ENCODE measurements at regions not wholly inside any gene's neighbourhood (a gene's known extent, or its start where the extent isn't known, plus 50 kb on each side); places are given as distances from the start of the nearest gene placed in this dataset.

DNA sequence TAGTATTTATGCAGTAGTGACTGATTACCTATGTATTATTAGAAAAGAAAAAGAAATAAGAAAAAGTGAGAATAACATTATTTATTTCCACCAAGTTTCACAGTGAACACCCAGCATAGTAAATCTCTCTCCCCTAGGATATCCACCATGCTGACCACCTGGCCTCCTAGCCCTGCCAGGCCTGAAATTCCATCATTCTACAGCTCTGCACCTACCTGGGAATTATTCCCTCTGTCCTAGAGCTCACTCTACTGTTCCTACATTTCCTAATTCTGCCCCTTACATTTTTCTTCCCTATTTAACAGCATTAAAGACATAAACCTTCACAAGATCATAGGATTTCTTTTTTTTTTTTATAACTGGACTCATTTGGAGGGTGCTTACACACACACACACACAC, 525.3 kb upstream of the PPP2R3A start:
- H2AFZ ChIP-seq (ENCODE audit: low read length) = no peak overlapping the region
- no peaks in the 10 kb centered on the region for H3K9me3 ChIP-seq (ENCODE audit: control insufficient read depth, insufficient read depth, low read depth, low read length)
- no peaks in the 10 kb centered on the region for H3K79me2 ChIP-seq (ENCODE audit: control insufficient read depth, insufficient read depth, low read length)
- H3K4me3 ChIP-seq (replicated peaks in 1 of 4; ENCODE audit: control extremely low read depth in 1 of 4, insufficient read depth in 1 of 4, low read depth in 3 of 4, low read length in 4 of 4) = no peak overlapping the region
- H3K4me2 ChIP-seq (ENCODE audit: extremely low read depth, insufficient read depth, low read length) = no peak overlapping the region
- no peak overlapping the region for H3K27ac ChIP-seq (ENCODE audit: insufficient read depth, low read length)
- H3K4me1 ChIP-seq (ENCODE audit: control insufficient read depth, extremely low read depth, insufficient read depth, low read length) = no peaks in the 10 kb centered on the region
- H4K20me1 ChIP-seq (ENCODE audit: control insufficient read depth, extremely low read depth, insufficient read depth, low read length) = no peaks in the 10 kb centered on the region
- DNase-seq (ENCODE audit: low read depth in 2 of 2) = no peak
- H3K9ac ChIP-seq (ENCODE audit: insufficient read depth, low read length) = no peak overlapping the region
- no peaks in the 10 kb centered on the region for H3K36me3 ChIP-seq (ENCODE audit: control insufficient read depth, insufficient read depth, low read length)
- no peaks in the 10 kb centered on the region for H3K27me3 ChIP-seq (ENCODE audit: control insufficient read depth, insufficient read depth, low read length)
- TF ChIP-seq, protein P1, sequence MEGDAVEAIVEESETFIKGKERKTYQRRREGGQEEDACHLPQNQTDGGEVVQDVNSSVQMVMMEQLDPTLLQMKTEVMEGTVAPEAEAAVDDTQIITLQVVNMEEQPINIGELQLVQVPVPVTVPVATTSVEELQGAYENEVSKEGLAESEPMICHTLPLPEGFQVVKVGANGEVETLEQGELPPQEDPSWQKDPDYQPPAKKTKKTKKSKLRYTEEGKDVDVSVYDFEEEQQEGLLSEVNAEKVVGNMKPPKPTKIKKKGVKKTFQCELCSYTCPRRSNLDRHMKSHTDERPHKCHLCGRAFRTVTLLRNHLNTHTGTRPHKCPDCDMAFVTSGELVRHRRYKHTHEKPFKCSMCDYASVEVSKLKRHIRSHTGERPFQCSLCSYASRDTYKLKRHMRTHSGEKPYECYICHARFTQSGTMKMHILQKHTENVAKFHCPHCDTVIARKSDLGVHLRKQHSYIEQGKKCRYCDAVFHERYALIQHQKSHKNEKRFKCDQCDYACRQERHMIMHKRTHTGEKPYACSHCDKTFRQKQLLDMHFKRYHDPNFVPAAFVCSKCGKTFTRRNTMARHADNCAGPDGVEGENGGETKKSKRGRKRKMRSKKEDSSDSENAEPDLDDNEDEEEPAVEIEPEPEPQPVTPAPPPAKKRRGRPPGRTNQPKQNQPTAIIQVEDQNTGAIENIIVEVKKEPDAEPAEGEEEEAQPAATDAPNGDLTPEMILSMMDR (conservative IDR thresholded peaks at IDR 0.05 in 1 of 2, IDR thresholded peaks at IDR 0.05 in 1 of 2; ENCODE audit: low read depth in 1 of 2, low read length in 2 of 2) = no peak
- no peak for TF ChIP-seq EZH2 (IDR thresholded peaks at IDR 0.05; ENCODE audit: low read length, missing control alignments)

DNA sequence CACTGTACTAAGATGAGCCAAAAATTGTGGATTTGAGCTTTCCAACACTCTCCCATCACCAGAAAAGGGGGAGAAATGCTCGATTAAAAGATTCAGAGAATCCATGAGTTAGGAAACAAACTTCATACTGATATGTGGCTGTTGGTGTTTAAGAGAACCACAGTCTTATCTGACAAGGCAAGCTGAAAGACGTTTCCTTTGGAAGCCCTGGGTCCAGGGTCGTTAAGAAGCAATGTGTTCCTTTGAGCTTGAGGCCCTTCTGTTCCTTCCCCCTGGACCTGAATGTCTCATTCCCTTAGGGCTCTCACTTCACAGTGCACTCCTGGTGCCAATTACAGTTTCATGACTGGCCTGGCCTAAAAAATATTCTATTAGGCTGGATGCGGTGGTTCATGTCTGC, 524.8 kb upstream of the PPP2R3A start:
- no peak overlapping the region for H3K27ac ChIP-seq (ENCODE audit: insufficient read depth, low read length)
- no peak overlapping the region for H3K4me2 ChIP-seq (ENCODE audit: extremely low read depth, insufficient read depth, low read length)
- no peak overlapping the region for H3K9ac ChIP-seq (ENCODE audit: insufficient read depth, low read length)
- no peak overlapping the region for H2AFZ ChIP-seq (ENCODE audit: low read length)
- no peaks in the 10 kb centered on the region for H3K79me2 ChIP-seq (ENCODE audit: control insufficient read depth, insufficient read depth, low read length)
- no peaks in the 10 kb centered on the region for H4K20me1 ChIP-seq (ENCODE audit: control insufficient read depth, extremely low read depth, insufficient read depth, low read length)
- DNase-seq (ENCODE audit: low read depth in 2 of 2) = no peak
- H3K4me3 ChIP-seq (replicated peaks in 1 of 4; ENCODE audit: control extremely low read depth in 1 of 4, insufficient read depth in 1 of 4, low read depth in 3 of 4, low read length in 4 of 4) = no peak overlapping the region
- H3K4me1 ChIP-seq (ENCODE audit: control insufficient read depth, extremely low read depth, insufficient read depth, low read length) = no peaks in the 10 kb centered on the region
- no peaks in the 10 kb centered on the region for H3K27me3 ChIP-seq (ENCODE audit: control insufficient read depth, insufficient read depth, low read length)
- no peaks in the 10 kb centered on the region for H3K36me3 ChIP-seq (ENCODE audit: control insufficient read depth, insufficient read depth, low read length)
- H3K9me3 ChIP-seq (ENCODE audit: control insufficient read depth, insufficient read depth, low read depth, low read length) = no peaks in the 10 kb centered on the region
- TF ChIP-seq, protein P1 (conservative IDR thresholded peaks at IDR 0.05 in 1 of 2, IDR thresholded peaks at IDR 0.05 in 1 of 2; ENCODE audit: low read depth in 1 of 2, low read length in 2 of 2) = no peak
- TF ChIP-seq EZH2 (IDR thresholded peaks at IDR 0.05; ENCODE audit: low read length, missing control alignments) = no peak

DNA sequence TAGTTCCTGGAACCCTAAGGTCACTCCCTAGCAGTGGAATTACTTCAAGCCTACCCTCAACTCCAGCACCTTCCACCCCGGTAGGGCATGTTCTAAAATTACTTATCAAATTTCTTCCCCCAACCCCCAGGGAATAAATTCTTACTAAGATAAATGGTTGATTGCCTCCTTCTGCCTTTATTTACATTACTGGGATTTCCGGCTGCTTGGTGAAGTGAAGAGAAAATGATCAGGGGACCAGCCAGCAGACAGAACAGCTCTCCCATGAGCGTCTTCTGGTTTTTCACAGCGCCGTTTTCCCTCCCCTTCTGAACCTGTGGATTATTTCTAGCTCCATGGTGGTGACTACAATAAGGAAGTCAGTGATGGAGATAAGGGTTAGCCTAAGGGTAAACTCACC, 521.5 kb upstream of the PPP2R3A start:
- H3K9ac ChIP-seq (ENCODE audit: insufficient read depth, low read length) = no peak overlapping the region
- H3K27ac ChIP-seq (ENCODE audit: insufficient read depth, low read length) = no peak overlapping the region
- no peaks in the 10 kb centered on the region for H3K9me3 ChIP-seq (ENCODE audit: control insufficient read depth, insufficient read depth, low read depth, low read length)
- no peak overlapping the region for H3K4me3 ChIP-seq (replicated peaks in 1 of 4; ENCODE audit: control extremely low read depth in 1 of 4, insufficient read depth in 1 of 4, low read depth in 3 of 4, low read length in 4 of 4)
- H3K4me1 ChIP-seq (ENCODE audit: control insufficient read depth, extremely low read depth, insufficient read depth, low read length) = no peaks in the 10 kb centered on the region
- no peaks in the 10 kb centered on the region for H3K79me2 ChIP-seq (ENCODE audit: control insufficient read depth, insufficient read depth, low read length)
- no peaks in the 10 kb centered on the region for H3K36me3 ChIP-seq (ENCODE audit: control insufficient read depth, insufficient read depth, low read length)
- TF ChIP-seq, protein P1 (conservative IDR thresholded peaks at IDR 0.05 in 1 of 2, IDR thresholded peaks at IDR 0.05 in 1 of 2; ENCODE audit: low read depth in 1 of 2, low read length in 2 of 2) = no peak
- TF ChIP-seq EZH2 (IDR thresholded peaks at IDR 0.05; ENCODE audit: low read length, missing control alignments) = no peak
- no peak overlapping the region for H3K4me2 ChIP-seq (ENCODE audit: extremely low read depth, insufficient read depth, low read length)
- no peak overlapping the region for H2AFZ ChIP-seq (ENCODE audit: low read length)
- no peaks in the 10 kb centered on the region for H3K27me3 ChIP-seq (ENCODE audit: control insufficient read depth, insufficient read depth, low read length)
- no peaks in the 10 kb centered on the region for H4K20me1 ChIP-seq (ENCODE audit: control insufficient read depth, extremely low read depth, insufficient read depth, low read length)
- no peak for DNase-seq (ENCODE audit: low read depth in 2 of 2)
